Stimulated activated CD4-positive, alpha-beta T cell treated with anti-CD3 and anti-CD28 coated beads, Interleukin-12 subunit alpha, Interleukin-12 subunit beta, amount 100 ng/mL, for 4 hours (primary cell): ENCODE measurements at regions not wholly inside any gene's neighbourhood (a gene's known extent, or its start where the extent isn't known, plus 50 kb on each side); places are given as distances from the start of the nearest gene placed in this dataset.

ENCODE experiments used
- DNase-seq: peaks from one replicate; pipeline ENCODE4 v3.0.0-alpha.2; 2020

DNA sequence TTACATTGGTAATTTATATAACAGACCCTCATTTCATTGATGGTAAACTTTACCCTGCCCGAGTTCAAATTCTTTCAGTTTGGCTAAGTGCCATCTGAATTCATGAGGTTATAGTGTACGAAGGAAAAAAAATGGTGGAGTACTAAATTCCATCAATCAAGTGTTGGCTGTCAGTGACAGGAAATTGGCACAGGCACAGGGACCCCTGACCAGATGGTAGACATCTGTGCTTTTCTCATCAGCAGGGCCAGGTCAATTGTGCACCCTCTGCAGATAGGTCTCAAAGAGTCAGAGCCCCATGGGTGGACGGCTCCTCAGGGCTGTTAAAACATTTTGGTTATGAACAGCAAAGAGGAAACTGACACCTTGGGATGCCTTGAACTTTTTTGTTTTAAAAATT lies 439.2 kb downstream of the SETBP1 start:
- no peak for DNase-seq

GRCh38 chr18:45121146-45121545 lies 440.5 kb downstream of the SETBP1 start:
- DNase-seq, result no peak

GRCh38 chr18:45122506-45122905 lies 441.8 kb downstream of the SETBP1 start:
- no peak for DNase-seq

- DNase-seq, result no peak
Observed at GRCh38 chr18:45127405-45127804, 446.7 kb downstream of the SETBP1 start.

GRCh38 chr18:45133276-45133675 lies 452.6 kb downstream of the SETBP1 start:
- no peak for DNase-seq

DNA sequence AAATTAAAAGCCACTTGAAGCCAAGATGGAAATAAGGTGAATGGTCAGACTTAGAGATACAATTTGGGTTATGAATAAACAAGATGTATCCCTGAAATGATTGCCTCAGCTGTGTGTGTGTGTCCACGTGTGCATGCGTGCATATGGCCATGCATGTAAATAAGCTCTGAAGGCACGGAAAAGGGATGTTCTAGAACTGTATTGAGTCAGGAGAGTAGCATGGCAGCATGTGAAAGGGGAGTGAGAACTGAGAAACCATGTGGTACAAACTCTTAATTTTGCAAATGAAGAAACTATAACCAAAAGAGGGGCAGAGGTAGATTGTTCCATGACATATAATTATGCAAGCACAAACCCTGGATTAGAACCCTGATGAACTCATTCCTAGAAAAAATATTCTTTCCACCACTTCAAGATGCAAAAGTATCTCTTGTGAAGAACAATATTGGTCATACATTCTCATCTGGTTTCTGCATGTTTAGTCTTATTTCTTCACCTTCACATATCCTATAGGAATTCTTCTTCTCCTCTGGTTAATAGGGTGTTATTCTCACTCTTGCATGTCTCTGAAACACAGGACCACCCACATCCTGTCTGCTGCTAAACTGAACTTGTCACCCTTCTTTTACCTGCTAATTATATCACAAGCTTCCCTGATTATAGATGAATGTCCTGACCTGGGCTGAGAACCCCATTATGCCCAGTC lies 455.8 kb downstream of the SETBP1 start:
- no peak for DNase-seq

GRCh38 chr18:45137087-45137419 lies 456.4 kb downstream of the SETBP1 start:
- no peak for DNase-seq

- no peak for DNase-seq
Observed at GRCh38 chr18:45139478-45139877, 458.8 kb downstream of the SETBP1 start.

- no peak for DNase-seq
Observed at GRCh38 chr18:45142868-45143267, 462.2 kb downstream of the SETBP1 start.

- DNase-seq, result no peak
Observed at GRCh38 chr18:45149712-45150111, 465.6 kb upstream of the SLC14A2 start.

- DNase-seq, result no peak
Observed at GRCh38 chr18:45151645-45152044, 463.6 kb upstream of the SLC14A2 start.

GRCh38 chr18:45155526-45155925 lies 459.8 kb upstream of the SLC14A2 start:
- DNase-seq, result no peak

GRCh38 chr18:45156946-45157345 lies 458.3 kb upstream of the SLC14A2 start:
- DNase-seq, result no peak

- DNase-seq, result no peak
Observed at GRCh38 chr18:45157576-45157975, 457.7 kb upstream of the SLC14A2 start.

- DNase-seq, result no peak
Observed at GRCh38 chr18:45161850-45162249, 453.4 kb upstream of the SLC14A2 start.

DNA sequence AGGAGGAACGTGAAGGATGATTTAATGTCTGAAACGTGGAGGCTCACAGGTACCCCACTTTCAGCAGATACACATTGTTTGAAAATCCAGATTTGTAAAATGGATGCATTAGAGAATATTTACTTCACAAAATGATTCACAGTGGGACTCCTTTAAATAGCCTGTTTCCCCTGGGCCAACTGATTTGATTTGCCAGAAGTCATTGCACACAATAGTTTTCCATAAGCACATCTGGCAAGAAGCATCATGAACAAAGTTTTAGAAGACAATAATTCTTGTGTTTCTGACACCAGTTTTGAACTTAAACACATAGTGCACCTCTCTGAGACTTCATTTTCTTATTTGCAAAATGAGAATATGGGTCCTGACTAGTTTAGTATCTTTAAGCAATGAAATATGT lies 451.4 kb upstream of the SLC14A2 start:
- DNase-seq, result no peak

GRCh38 chr18:45164551-45164950 lies 450.7 kb upstream of the SLC14A2 start:
- DNase-seq, result no peak

DNA sequence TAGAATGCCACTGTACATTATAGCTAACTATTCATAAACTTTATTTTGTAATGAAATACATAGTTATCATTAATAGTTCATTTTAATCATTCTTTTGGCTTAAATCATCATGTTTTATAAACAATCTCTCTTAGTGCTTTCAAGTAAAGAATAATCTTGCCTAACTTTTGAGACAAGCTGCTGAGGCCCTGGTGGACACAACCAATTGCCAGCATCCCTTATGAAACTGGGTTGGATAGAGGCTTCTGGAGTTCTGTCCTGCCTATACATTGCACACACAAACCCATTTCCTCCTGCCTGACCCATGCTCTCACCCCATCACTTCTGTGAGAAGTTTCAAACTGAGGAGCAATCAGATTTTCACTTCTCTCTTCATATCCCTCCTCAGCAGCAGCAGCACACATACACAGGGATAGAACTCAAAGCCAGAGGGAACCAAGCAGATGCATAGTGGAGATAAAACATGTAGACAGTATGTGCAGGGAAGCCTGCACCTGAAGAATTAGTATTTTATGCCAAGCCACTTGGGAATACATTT lies 450.0 kb upstream of the SLC14A2 start:
- no peak for DNase-seq

DNA sequence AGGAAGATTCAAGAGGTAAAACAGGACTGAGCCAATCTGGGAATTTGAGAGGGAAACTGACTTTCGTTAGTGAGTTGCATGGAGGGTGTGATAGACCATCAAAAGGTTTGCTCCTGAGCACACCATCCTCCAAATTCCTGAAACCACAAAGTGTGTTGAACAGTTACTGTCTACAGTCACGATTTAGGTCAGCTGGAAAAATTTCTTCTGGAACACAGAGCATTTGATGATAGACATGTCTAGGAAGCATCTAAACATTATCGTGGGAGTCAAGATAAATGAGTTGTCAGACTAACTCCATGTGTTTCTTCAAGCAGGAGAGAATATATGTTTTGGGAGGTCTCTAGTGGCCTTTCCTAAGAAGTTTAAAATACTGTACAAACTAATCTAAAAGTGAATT lies 449.4 kb upstream of the SLC14A2 start:
- DNase-seq, result no peak

- DNase-seq, result no peak
Observed at GRCh38 chr18:45166341-45166835, 448.9 kb upstream of the SLC14A2 start.

DNA sequence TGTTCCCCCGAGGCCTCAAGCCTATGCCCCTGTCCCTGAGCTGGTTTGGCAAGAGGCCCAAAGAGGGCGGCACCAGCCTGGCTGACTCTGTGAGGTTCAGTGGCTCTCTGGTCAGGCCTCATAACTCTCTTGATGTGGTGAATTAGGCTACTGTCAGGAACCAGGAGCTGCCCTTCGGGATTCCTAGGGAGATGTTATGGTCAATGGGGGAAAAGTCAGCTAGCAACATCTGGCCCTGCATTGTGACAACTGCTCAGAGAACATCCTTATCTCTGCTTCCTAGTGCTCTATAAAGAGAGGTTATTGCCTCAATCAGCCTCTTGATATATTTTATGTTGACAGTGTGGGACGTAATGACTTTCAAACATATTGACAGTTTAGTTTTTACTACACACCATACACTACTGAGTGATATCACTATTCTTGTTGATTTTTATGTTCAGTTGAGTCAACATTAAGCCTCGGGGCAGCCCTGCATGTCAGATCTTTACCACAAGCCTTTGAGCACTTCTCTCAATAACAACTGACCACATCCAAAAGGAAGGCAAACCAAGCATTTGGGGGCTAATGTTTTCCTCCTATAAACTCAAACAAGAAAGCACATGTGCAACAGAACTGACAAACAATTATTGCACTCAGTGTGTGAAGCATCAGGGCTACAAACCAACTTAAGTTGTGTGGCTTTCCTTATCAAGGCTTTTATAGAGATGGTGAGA lies 448.3 kb upstream of the SLC14A2 start:
- DNase-seq, result no peak

DNA sequence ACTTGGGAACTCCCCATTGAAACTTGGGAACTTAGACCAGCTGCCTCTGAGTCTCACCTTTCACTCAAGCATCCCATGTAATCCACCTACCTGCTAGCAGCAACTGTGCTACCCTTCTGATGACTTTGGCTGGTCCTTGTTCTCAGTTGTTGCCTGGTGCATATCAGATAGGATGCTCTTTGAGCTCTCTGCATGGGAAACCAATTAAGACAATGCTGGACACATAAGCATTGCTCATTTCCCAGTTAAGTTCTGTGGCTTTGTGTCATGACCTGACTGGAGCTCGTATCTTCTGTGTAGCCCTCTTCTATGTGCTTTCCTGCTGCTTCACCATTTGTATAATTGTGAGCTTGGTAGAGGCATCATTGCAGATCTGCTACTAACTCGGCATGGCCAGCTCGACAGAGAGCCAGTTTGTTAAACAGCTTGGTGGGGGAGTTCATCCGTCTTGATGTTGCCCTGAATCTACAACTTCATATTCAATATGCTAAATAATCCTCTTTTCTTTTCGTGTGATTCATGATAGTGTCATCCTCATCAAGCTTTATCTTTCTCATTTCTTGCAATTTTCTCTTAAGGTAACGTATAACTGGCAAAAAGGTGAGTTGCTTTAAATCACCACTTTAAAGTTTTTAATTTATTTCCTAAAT lies 447.5 kb upstream of the SLC14A2 start:
- no peak for DNase-seq

DNA sequence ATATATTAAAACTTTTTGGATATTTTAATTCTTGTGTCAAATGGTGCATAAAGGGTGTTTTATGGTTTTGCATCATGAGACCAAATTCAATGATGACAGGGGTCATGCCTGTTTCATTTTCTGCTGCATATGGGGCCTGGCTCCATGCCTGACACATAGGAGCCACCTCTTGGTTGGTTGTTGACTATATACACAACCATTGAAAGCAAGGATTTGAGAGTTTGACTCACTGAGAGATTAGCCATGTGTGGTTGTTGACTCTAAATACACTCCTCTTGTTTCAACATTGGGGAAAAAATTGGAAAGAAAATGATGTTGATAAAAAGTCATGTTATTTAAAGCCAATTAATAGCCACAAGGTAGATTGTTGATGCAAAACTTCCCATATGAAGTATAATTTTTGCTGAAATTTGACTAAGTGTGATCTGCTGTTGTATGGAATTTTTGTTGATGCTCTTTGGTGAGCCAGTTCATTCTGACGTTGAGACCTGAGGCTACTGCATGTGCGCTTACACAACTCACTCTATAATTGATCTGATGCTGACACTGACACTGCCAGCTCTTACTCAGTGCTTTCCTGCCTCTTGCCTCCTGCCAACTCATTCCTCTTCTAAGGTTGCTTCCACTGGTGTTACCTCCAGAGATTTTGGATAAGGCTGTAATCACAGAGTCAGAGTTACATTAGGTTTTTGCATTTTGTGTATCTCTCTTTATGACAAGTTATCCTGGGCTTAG lies 446.2 kb upstream of the SLC14A2 start:
- DNase-seq, result no peak
